Gastroesophageal sphincter (tissue), 4 donors: ENCODE measurements at regions not wholly inside any gene's neighbourhood (a gene's known extent, or its start where the extent isn't known, plus 50 kb on each side); places are given as distances from the start of the nearest gene placed in this dataset.

ENCODE experiments used
- ATAC-seq: fragments of 150-250 bp; one replicate; pipeline ENCODE4 v1.9.1; 2016; ENCODE audit warnings: mild to moderate bottlenecking, moderate library complexity
- H3K27ac ChIP-seq, 4 donors: fragments of 200-600 bp; sonication (generic) in 3 of 4; 1 replicate in 3 of 4; 2 replicates in 1 of 4; pipeline ENCODE4 v1.5.1; 2016 to 2019
- H3K27me3 ChIP-seq: fragments of 200-600 bp; sonication (generic); one replicate; pipeline ENCODE4 v1.5.1; 2019
- H3K36me3 ChIP-seq, 2 donors: fragments of 200-600 bp; sonication (generic); one replicate each; pipeline ENCODE4 v1.5.1; 2019; ENCODE audit warnings: control low read depth in 1 of 2
- H3K4me1 ChIP-seq, 3 donors: fragments of 200-600 bp; sonication (generic); 1 replicate in 2 of 3; 2 replicates in 1 of 3; pipeline ENCODE4 v1.5.1; 2016 to 2019; ENCODE audit warnings: control low read depth in 2 of 3
- H3K4me3 ChIP-seq, 2 donors: fragments of 200-600 bp; sonication (generic); one replicate each; pipeline ENCODE4 v1.5.1; 2019; ENCODE audit warnings: mild to moderate bottlenecking in 1 of 2, moderate library complexity in 1 of 2
- H3K9me3 ChIP-seq, 3 donors: fragments of 200-600 bp; sonication (generic); one replicate each; pipeline ENCODE4 v1.5.1; 2017 to 2019; ENCODE audit warnings: control low read depth in 2 of 3
- EP300 ChIP-seq: sonication (generic); formaldehyde crosslinking; IDR thresholded peaks from one replicate; pipeline ENCODE4 v1.6.1; 2017; ENCODE audit warnings: antibody characterized with exemption, mild to moderate bottlenecking
- POLR2A ChIP-seq, 2 donors: fragments of 450-650 bp; IDR thresholded peaks; one replicate each; pipeline ENCODE4 v1.6.1; 2017; ENCODE audit warnings: antibody characterized with exemption in 2 of 2, mild to moderate bottlenecking in 2 of 2, moderate library complexity in 1 of 2
- POLR2AphosphoS5 ChIP-seq: sonication (generic); formaldehyde crosslinking; IDR thresholded peaks from one replicate; pipeline ENCODE4 v1.6.1; 2017; ENCODE audit warnings: antibody characterized with exemption
- WGBS, 2 donors: methylation state at CpG; one replicate each; pipeline ENCODE4 v1.1.5; 2018; ENCODE audit warnings: low coverage in 1 of 2; 5-methylcytosine and 5-hydroxymethylcytosine counted together
- TF ChIP-seq, protein P1 (sequence below), 4 experiments: fragments of 200-600 bp in 2 of 4; fragments of 450-650 bp in 2 of 4; sonication (generic) in 1 of 4; IDR thresholded peaks; one replicate each; pipeline ENCODE4 v1.5.1; 2017 to 2019; ENCODE audit warnings: antibody characterized with exemption in 4 of 4, mild to moderate bottlenecking in 2 of 4, moderate library complexity in 2 of 4

DNA sequence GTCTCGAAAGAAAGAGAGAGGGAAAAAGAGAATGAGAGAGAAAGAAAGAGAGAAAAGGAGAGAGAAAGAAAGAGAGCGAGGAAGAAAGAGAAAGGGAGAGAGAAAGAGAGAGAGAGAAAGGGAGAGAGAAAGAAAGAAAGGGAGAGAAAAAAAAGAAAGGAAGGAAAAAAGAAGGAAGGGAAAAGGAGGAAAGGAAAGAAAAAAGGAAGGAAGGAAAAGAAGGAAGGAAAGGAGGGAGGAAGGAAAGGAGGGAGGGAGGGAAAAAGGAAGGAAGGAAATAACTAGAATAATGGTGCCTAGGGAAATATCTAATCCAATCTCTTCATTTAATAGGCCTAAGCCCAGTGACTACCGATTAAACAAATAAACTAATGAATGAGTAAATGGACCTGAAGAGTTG is 85.4 kb upstream of the LYZL1 start:
- Histone ChIP-seq H3K9me3 (no peaks in the 10 kb centered on the region), H3K4me3 (no peak overlapping the region), H3K4me1 (no peaks in the 10 kb centered on the region), H3K36me3 (no peaks in the 10 kb centered on the region), H3K27ac (no peak overlapping the region), H3K27me3 (peaks cover 12% of the 10 kb centered on the region)
- ATAC-seq, result no peak
- TF ChIP-seq POLR2AphosphoS5, result no peak
- TF ChIP-seq, protein P1, sequence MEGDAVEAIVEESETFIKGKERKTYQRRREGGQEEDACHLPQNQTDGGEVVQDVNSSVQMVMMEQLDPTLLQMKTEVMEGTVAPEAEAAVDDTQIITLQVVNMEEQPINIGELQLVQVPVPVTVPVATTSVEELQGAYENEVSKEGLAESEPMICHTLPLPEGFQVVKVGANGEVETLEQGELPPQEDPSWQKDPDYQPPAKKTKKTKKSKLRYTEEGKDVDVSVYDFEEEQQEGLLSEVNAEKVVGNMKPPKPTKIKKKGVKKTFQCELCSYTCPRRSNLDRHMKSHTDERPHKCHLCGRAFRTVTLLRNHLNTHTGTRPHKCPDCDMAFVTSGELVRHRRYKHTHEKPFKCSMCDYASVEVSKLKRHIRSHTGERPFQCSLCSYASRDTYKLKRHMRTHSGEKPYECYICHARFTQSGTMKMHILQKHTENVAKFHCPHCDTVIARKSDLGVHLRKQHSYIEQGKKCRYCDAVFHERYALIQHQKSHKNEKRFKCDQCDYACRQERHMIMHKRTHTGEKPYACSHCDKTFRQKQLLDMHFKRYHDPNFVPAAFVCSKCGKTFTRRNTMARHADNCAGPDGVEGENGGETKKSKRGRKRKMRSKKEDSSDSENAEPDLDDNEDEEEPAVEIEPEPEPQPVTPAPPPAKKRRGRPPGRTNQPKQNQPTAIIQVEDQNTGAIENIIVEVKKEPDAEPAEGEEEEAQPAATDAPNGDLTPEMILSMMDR (IDR thresholded peaks at IDR 0.05), result no peak
- no peak for TF ChIP-seq POLR2A (IDR thresholded peaks at IDR 0.05)
- no peak for TF ChIP-seq EP300
- WGBS, 2 donors, result 77 to 80% methylated on average over 2 of the region's 3 CpGs

DNA sequence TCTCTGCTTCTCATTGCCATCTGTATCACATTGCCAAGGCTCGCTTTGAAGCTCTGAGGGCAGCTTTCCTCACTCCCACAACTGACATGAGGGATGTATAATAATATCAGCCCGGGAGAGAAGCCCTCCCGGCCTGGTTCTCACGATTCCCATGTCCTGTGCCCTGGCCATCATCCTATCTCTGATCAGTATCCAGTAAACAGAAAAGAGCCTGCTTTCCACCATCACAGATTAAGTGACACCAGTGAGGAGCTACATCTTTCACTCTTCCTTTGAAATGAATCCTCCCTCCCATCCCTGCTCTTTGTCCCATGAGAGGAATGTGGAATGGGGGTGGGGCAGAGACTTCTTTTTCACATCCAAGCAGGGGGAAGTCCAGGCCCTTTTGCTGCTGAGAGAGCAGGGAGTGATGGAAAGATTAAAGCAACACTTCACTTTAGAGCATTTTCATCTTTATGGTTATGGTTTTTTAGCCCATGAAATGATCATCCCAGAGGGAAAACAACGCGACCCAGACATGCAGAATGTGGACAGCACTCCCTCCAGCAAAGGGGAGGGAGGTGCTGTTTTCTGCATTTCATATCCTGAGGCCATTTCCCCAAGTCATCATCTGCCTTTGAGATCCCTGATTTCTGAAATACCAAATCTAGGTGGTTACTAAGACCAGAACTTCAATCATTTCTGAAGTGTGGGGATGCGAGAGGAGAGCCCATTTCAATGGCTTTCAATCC is 84.6 kb upstream of the LYZL1 start:
- H3K27me3 ChIP-seq, result peaks cover 12% of the 10 kb centered on the region
- H3K36me3 ChIP-seq, result no peaks in the 10 kb centered on the region
- peaks cover 0 to 5% (median 0%) of the 10 kb centered on the region in 3 donors for H3K9me3 ChIP-seq
- WGBS, 2 donors, result 62% methylated on average over 5 of the region's 7 CpGs; no CpG with 5 or more reads in 1 of the 2 donors
- ATAC-seq, result no peak
- H3K4me1 ChIP-seq, result no peaks in the 10 kb centered on the region
- no peak overlapping the region for H3K4me3 ChIP-seq
- TF ChIP-seq POLR2A (IDR thresholded peaks at IDR 0.05) (no peak), EP300 (no peak)
- H3K27ac ChIP-seq, result no peak overlapping the region

DNA sequence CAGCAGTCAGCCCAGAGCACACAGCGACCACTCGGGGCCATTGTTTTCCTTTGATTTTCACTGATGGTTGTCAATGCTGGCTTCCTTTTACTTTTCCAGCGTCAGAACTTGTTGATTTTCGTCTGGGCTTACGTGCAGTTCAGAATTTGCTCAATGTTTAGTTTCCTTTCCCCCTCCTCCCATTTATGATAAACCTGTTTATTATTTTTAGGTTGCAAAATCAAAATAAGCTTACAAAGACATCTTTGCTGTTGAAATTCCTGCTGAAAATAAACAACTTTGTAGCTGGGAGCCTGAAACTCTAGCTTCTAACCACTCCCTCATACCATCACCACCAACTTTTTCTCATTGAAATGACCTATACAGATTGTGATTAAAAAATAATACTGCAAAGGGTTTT is 83.1 kb upstream of the LYZL1 start:
- no peak for ATAC-seq
- TF ChIP-seq, protein P1 (IDR thresholded peaks at IDR 0.05), result no peak
- TF ChIP-seq EP300 (no peak), POLR2AphosphoS5 (no peak), POLR2A (IDR thresholded peaks at IDR 0.05) (no peak)

DNA sequence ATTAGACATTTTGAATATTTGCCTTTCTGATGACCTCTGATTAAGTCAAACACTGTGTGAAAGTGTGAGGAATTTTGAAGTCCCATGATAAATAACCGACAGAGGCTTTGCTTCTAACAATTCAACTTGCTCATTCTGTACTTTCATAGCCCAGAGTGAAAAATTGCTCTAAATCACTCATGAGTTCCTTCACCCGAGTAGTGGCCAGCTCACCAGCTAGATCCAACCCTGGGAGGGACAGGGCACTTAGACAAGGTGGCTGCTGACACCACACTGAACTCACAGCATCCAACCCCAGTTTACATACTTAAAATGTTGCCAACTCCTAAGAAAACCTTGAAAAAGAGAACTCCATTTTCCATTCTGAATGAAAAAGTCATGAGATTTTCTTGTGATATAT is 80.0 kb upstream of the LYZL1 start:
- no peaks in the 10 kb centered on the region for H3K36me3 ChIP-seq
- WGBS, 2 donors, result 54 to 63% methylated on average over 1 of the region's 2 CpGs
- no peak overlapping the region for H3K27ac ChIP-seq
- TF ChIP-seq POLR2A (IDR thresholded peaks at IDR 0.05) (no peak), POLR2AphosphoS5 (no peak), EP300 (no peak)
- TF ChIP-seq, protein P1 (IDR thresholded peaks at IDR 0.05), result no peak
- no peak for ATAC-seq
- H3K9me3 ChIP-seq, result peaks cover 0 to 21% (median 0%) of the 10 kb centered on the region in 3 donors
- H3K4me1 ChIP-seq, result no peaks in the 10 kb centered on the region
- H3K27me3 ChIP-seq, result peaks cover 12% of the 10 kb centered on the region
- H3K4me3 ChIP-seq, result no peak overlapping the region

More for the DNA sequence above, 83.1 kb upstream of the LYZL1 start:
- H3K27ac ChIP-seq, result no peak overlapping the region
- H3K4me3 ChIP-seq, result no peak overlapping the region
- H3K36me3 ChIP-seq, result no peaks in the 10 kb centered on the region
- peaks cover 0 to 21% (median 0%) of the 10 kb centered on the region in 3 donors for H3K9me3 ChIP-seq
- peaks cover 12% of the 10 kb centered on the region for H3K27me3 ChIP-seq
- WGBS, 2 donors, result 53% methylated on average over 5 of the region's 5 CpGs; no CpG with 5 or more reads in 1 of the 2 donors
- no peaks in the 10 kb centered on the region for H3K4me1 ChIP-seq

DNA sequence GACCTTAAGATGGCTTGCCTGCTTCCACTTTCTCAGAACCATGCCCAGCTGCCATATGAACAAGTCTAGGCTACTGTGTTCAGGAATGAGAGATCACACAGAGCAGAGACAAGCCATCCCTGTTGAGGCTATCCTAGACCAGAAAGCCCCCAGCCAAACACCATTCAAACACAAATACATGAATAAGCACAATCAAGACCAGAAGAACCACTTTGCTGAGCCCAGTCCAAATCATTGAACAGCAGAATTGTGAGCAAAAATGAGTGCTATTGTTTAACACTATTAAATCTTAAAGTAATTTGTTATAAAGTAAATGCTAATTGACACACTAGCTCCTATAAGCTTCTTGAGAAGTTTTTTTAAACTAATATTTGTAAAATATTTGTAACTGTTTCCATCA is 79.0 kb upstream of the LYZL1 start:
- Histone ChIP-seq H3K27me3 (peaks cover 12% of the 10 kb centered on the region), H3K9me3 (peaks cover 0 to 21% (median 0%) of the 10 kb centered on the region in 3 donors), H3K4me1 (no peaks in the 10 kb centered on the region), H3K4me3 (no peak overlapping the region), H3K36me3 (no peaks in the 10 kb centered on the region), H3K27ac (no peak overlapping the region)
- TF ChIP-seq EP300 (no peak), POLR2A (IDR thresholded peaks at IDR 0.05) (no peak), POLR2AphosphoS5 (no peak)
- TF ChIP-seq, protein P1 (IDR thresholded peaks at IDR 0.05), result no peak
- ATAC-seq, result no peak
